ENCODE measurements at regions not wholly inside any gene's neighbourhood (a gene's known extent, or its start where the extent isn't known, plus 50 kb on each side); places are given as distances from the start of the nearest gene placed in this dataset.

- no peak for TF ChIP-seq CTCF (IDR thresholded peaks at IDR 0.05)
- ATAC-seq (ENCODE audit: insufficient number of reproducible peaks, low FRiP score, low read depth) = no peak
Observed at GRCh38 chr13:107516517-107516916, 698.8 kb downstream of the LIG4 start.

GRCh38 chr13:107512551-107512950 lies 702.8 kb downstream of the LIG4 start:
- ATAC-seq (ENCODE audit: insufficient number of reproducible peaks, low FRiP score, low read depth) (no peak), DNase-seq (ENCODE audit: low spot score) (no peak)
- no peak overlapping the region for H3K4me3 ChIP-seq
- H3K27me3 ChIP-seq (replicated peaks; ENCODE audit: insufficient read depth) = no peaks in the 10 kb centered on the region
- H3K9me3 ChIP-seq = no peaks in the 10 kb centered on the region
- no peak overlapping the region for H3K27ac ChIP-seq
- no peaks in the 10 kb centered on the region for H3K4me1 ChIP-seq (ENCODE audit: control insufficient read depth in 1 of 2, low read depth in 2 of 2)
- no peaks in the 10 kb centered on the region for H3K36me3 ChIP-seq
- no peak for TF ChIP-seq CTCF (IDR thresholded peaks at IDR 0.05)

More at GRCh38 chr13:107516517-107516916, 698.8 kb downstream of the LIG4 start:
- H3K4me1 ChIP-seq (ENCODE audit: control insufficient read depth in 1 of 2, low read depth in 2 of 2) = no peaks in the 10 kb centered on the region
- H3K27ac ChIP-seq = no peak overlapping the region
- no peaks in the 10 kb centered on the region for H3K9me3 ChIP-seq
- H3K27me3 ChIP-seq (replicated peaks; ENCODE audit: insufficient read depth) = no peaks in the 10 kb centered on the region
- no peak for DNase-seq (ENCODE audit: low spot score)
- H3K4me3 ChIP-seq = no peak overlapping the region
- no peaks in the 10 kb centered on the region for H3K36me3 ChIP-seq

GRCh38 chr13:107497661-107498060 lies 717.7 kb downstream of the LIG4 start:
- ATAC-seq (ENCODE audit: insufficient number of reproducible peaks, low FRiP score, low read depth) = no peak
- H3K36me3 ChIP-seq = no peaks in the 10 kb centered on the region
- H3K27me3 ChIP-seq (replicated peaks; ENCODE audit: insufficient read depth) = no peaks in the 10 kb centered on the region
- peaks cover 0 to 5% of the 10 kb centered on the region in 2 donors for H3K4me1 ChIP-seq (ENCODE audit: control insufficient read depth in 1 of 2, low read depth in 2 of 2)
- no peak for DNase-seq (ENCODE audit: low spot score)
- no peak overlapping the region for H3K27ac ChIP-seq
- H3K9me3 ChIP-seq = no peaks in the 10 kb centered on the region
- TF ChIP-seq CTCF (IDR thresholded peaks at IDR 0.05) = no peak
- no peak overlapping the region for H3K4me3 ChIP-seq

GRCh38 chr13:107493266-107493665 lies 722.1 kb downstream of the LIG4 start:
- ATAC-seq (ENCODE audit: insufficient number of reproducible peaks, low FRiP score, low read depth) = no peak

GRCh38 chr13:107482688-107483087 lies 732.6 kb downstream of the LIG4 start:
- Histone ChIP-seq H3K27ac (no peak overlapping the region), H3K27me3 (replicated peaks; ENCODE audit: insufficient read depth) (no peaks in the 10 kb centered on the region), H3K4me3 (no peak overlapping the region), H3K9me3 (no peaks in the 10 kb centered on the region), H3K4me1 (ENCODE audit: control insufficient read depth in 1 of 2, low read depth in 2 of 2) (peaks cover 0 to 8% of the 10 kb centered on the region in 2 donors), H3K36me3 (no peaks in the 10 kb centered on the region)
- no peak for ATAC-seq (ENCODE audit: insufficient number of reproducible peaks, low FRiP score, low read depth)
- TF ChIP-seq CTCF (IDR thresholded peaks at IDR 0.05) = no peak
- no peak for DNase-seq (ENCODE audit: low spot score)

More at GRCh38 chr13:107493266-107493665, 722.1 kb downstream of the LIG4 start:
- Histone ChIP-seq H3K27ac (no peak overlapping the region), H3K4me3 (no peak overlapping the region), H3K27me3 (replicated peaks; ENCODE audit: insufficient read depth) (no peaks in the 10 kb centered on the region), H3K9me3 (peaks cover 4% of the 10 kb centered on the region), H3K36me3 (no peaks in the 10 kb centered on the region), H3K4me1 (ENCODE audit: control insufficient read depth in 1 of 2, low read depth in 2 of 2) (peaks cover 0 to under 1% of the 10 kb centered on the region in 2 donors)
- DNase-seq (ENCODE audit: low spot score) = no peak
- TF ChIP-seq CTCF (IDR thresholded peaks at IDR 0.05) = no peak
